ENCODE measurements at regions not wholly inside any gene's neighbourhood (a gene's known extent, or its start where the extent isn't known, plus 50 kb on each side); places are given as distances from the start of the nearest gene placed in this dataset.

DNA sequence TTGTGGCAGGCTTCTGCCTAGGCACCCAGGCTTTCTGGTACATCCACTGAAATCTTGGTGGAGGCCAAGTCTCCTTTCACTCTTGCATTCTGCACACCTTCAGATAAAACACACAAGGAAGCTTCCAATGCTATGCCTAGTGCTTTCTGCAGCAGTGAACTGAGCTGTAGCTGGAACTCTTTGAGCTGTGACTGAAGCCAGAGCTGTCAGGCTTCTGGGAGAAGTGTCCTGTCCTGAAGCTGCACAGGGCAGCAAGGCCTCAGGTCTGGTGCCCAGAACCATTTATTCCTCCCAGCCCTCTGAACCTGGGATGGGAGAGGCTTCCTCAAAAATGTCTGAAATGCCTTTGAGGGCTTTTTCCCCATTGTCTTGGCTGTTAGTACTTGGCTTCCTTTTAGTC lies 941.7 kb downstream of the LRFN5 start:
- no peak overlapping the region for H3K4me3 ChIP-seq (replicated peaks in 1 of 3; ENCODE audit: insufficient read depth in 1 of 3, low read depth in 2 of 3, low read length in 3 of 3)
- peaks cover 88% of the 10 kb centered on the region for H3K9me3 ChIP-seq (ENCODE audit: low read length)
- ATAC-seq = no peak
- no peaks in the 10 kb centered on the region for H3K27me3 ChIP-seq (ENCODE audit: control insufficient read depth in 1 of 2, insufficient read depth in 2 of 2, low read length in 2 of 2)
- no peak overlapping the region for H3K9ac ChIP-seq (ENCODE audit: insufficient read depth, low read depth, low read length)
- ChIA-PET POLR2A (no interaction called here), CTCF (ENCODE audit: low intra/inter-chr PET ratio, low total read pairs) (no interaction called here)
- in situ Hi-C loops (cut with HindIII; ENCODE audit: extremely low pct_ligation_motif_present, low pct_unique_long_range_greater_than_20kb) = no loop called here
- DNase-seq (ENCODE audit: low spot score) = no peak
- no peaks in the 10 kb centered on the region for H3K79me2 ChIP-seq (ENCODE audit: insufficient read depth, low read length)
- intact Hi-C loops (cut with micrococcal nuclease; ENCODE audit: unreplicated experiment) = no loop called here
- no peaks in the 10 kb centered on the region for H4K20me1 ChIP-seq (ENCODE audit: insufficient read depth, low read length)
- H3K4me1 ChIP-seq (ENCODE audit: insufficient read depth, low read length) = no peaks in the 10 kb centered on the region
- H3K36me3 ChIP-seq (replicated peaks in 1 of 2; ENCODE audit: control insufficient read depth in 1 of 2, insufficient read depth in 2 of 2, low read length in 2 of 2) = no peaks in the 10 kb centered on the region
- no peak for TF ChIP-seq CBX2 (IDR thresholded peaks at IDR 0.05; ENCODE audit: low read depth, low read length)
- no peak for TF ChIP-seq CBX2 (CRISPR knock-in tag; IDR thresholded peaks at IDR 0.05; ENCODE audit: low read depth)
- TF ChIP-seq ZNF878 (CRISPR knock-in tag; IDR thresholded peaks at IDR 0.05) = no peak
- no peak for TF ChIP-seq SYNCRIP (IDR thresholded peaks at IDR 0.05; ENCODE audit: insufficient read depth, low read depth, low read length)
- TF ChIP-seq ZNF737 (CRISPR knock-in tag; IDR thresholded peaks at IDR 0.05; ENCODE audit: borderline replicate concordance) = no peak
- no peak overlapping the region for H3K4me2 ChIP-seq (ENCODE audit: low read depth, low read length)
- BruUV-seq (replicated peaks) = no TSS peak
- no peak overlapping the region for H2AFZ ChIP-seq (ENCODE audit: low read length)
- no peak for FAIRE-seq
- no peak overlapping the region for H3K27ac ChIP-seq (ENCODE audit: extremely low read length, insufficient read depth, low read length)

- ChIA-PET CTCF (ENCODE audit: low intra/inter-chr PET ratio, low total read pairs) (no interaction called here), POLR2A (no interaction called here)
- H3K4me2 ChIP-seq (ENCODE audit: low read depth, low read length) = no peak overlapping the region
- TF ChIP-seq MTF2 (CRISPR knock-in tag; IDR thresholded peaks at IDR 0.05; ENCODE audit: borderline replicate concordance) = no peak
- no peak for TF ChIP-seq FOXK1 (CRISPR knock-in tag; IDR thresholded peaks at IDR 0.05; ENCODE audit: borderline replicate concordance, low read depth)
- TF ChIP-seq CBX1 (IDR thresholded peaks at IDR 0.05; ENCODE audit: low read depth) = no peak
- no peak overlapping the region for H3K4me3 ChIP-seq (replicated peaks in 1 of 3; ENCODE audit: insufficient read depth in 1 of 3, low read depth in 2 of 3, low read length in 3 of 3)
- no peaks in the 10 kb centered on the region for H4K20me1 ChIP-seq (ENCODE audit: insufficient read depth, low read length)
- no peaks in the 10 kb centered on the region for H3K27me3 ChIP-seq (ENCODE audit: control insufficient read depth in 1 of 2, insufficient read depth in 2 of 2, low read length in 2 of 2)
- DNase-seq (ENCODE audit: low spot score) (no peak), FAIRE-seq (no peak), ATAC-seq (no peak)
- intact Hi-C loops (cut with micrococcal nuclease; ENCODE audit: unreplicated experiment) = no loop called here
- 2% methylated on average over 2 of the region's 2 CpGs for WGBS (ENCODE audit: low lambda C conversion rate)
- no peak overlapping the region for H3K9ac ChIP-seq (ENCODE audit: insufficient read depth, low read depth, low read length)
- BruUV-seq (replicated peaks) = no TSS peak
- H3K36me3 ChIP-seq (replicated peaks in 1 of 2; ENCODE audit: control insufficient read depth in 1 of 2, insufficient read depth in 2 of 2, low read length in 2 of 2) = no peaks in the 10 kb centered on the region
- H3K9me3 ChIP-seq (ENCODE audit: low read length) = peaks cover 91% of the 10 kb centered on the region
- H3K27ac ChIP-seq (ENCODE audit: extremely low read length, insufficient read depth, low read length) = no peak overlapping the region
- no peaks in the 10 kb centered on the region for H3K4me1 ChIP-seq (ENCODE audit: insufficient read depth, low read length)
- no peak overlapping the region for H2AFZ ChIP-seq (ENCODE audit: low read length)
- no peaks in the 10 kb centered on the region for H3K79me2 ChIP-seq (ENCODE audit: insufficient read depth, low read length)
- in situ Hi-C loops (cut with HindIII; ENCODE audit: extremely low pct_ligation_motif_present, low pct_unique_long_range_greater_than_20kb) = no loop called here
These were observed 939.0 kb downstream of the LRFN5 start for GRCh38 chr14:42545636-42546035.
